Coronary artery (tissue), 2 donors: ENCODE measurements at regions not wholly inside any gene's neighbourhood (a gene's known extent, or its start where the extent isn't known, plus 50 kb on each side); places are given as distances from the start of the nearest gene placed in this dataset.

Experiments
- DNase-seq: peaks from one replicate; pipeline ENCODE4 v3.0.0-alpha.2; 2017; ENCODE audit warnings: low spot score
- H3K27ac ChIP-seq, 2 donors: fragments of 200-600 bp; sonication (generic); one replicate each; pipeline ENCODE4 v1.5.1; 2016 to 2019
- H3K4me3 ChIP-seq: fragments of 200-600 bp; sonication (generic); 2 replicates; pipeline ENCODE4 v1.5.1; 2016; ENCODE audit warnings: mild to moderate bottlenecking, moderate library complexity
- TF ChIP-seq, protein P1 (sequence below): fragments of 200-600 bp; sonication (generic); IDR thresholded peaks from one replicate; pipeline ENCODE4 v1.5.1; 2019; ENCODE audit warnings: antibody characterized with exemption

DNA sequence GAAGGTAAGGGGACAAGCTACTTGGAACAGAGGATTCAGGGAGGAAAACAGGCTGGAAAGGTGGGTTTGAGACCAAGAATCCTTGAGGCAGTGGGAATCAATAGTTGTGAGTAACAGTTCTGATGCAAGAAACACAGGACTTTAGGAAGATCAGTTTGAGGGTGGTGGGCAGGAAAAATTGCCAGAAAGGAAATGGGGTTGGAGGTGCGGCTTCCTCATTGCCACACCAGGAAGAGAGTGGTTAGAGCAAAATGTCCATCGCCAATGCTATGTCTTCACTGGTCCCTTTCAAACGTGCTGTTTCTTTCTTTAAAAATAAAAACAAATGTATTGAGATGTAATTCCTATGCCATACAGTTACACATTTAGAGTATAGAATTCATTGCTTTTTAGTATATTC, 57.1 kb upstream of the NOCT start:
- Histone ChIP-seq H3K4me3 (no peak overlapping the region), H3K27ac (no peak overlapping the region)
- DNase-seq: no peak
- TF ChIP-seq, protein P1, sequence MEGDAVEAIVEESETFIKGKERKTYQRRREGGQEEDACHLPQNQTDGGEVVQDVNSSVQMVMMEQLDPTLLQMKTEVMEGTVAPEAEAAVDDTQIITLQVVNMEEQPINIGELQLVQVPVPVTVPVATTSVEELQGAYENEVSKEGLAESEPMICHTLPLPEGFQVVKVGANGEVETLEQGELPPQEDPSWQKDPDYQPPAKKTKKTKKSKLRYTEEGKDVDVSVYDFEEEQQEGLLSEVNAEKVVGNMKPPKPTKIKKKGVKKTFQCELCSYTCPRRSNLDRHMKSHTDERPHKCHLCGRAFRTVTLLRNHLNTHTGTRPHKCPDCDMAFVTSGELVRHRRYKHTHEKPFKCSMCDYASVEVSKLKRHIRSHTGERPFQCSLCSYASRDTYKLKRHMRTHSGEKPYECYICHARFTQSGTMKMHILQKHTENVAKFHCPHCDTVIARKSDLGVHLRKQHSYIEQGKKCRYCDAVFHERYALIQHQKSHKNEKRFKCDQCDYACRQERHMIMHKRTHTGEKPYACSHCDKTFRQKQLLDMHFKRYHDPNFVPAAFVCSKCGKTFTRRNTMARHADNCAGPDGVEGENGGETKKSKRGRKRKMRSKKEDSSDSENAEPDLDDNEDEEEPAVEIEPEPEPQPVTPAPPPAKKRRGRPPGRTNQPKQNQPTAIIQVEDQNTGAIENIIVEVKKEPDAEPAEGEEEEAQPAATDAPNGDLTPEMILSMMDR: no peak

DNA sequence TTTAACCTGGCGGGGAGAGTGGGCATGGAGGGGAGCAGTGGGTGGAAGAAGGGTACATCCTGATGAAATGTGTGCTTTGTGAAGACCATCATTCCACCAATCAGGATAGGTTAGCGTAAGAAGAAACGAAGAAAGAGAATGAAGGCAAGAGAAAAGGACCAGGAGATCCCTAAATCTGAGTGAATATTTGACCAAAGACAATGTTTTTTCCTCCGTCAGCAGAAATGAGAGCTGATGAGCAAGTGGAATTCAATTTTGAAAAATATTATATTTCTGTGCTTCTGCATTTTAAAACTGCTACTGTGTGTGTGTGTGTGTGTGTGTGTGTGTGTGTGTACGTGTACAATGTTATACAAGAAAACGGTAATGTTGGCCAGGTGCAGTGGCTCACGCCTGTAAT, 58.3 kb upstream of the NOCT start:
- TF ChIP-seq, protein P1: no peak
- no peak for DNase-seq
- H3K4me3 ChIP-seq: no peak overlapping the region

DNA sequence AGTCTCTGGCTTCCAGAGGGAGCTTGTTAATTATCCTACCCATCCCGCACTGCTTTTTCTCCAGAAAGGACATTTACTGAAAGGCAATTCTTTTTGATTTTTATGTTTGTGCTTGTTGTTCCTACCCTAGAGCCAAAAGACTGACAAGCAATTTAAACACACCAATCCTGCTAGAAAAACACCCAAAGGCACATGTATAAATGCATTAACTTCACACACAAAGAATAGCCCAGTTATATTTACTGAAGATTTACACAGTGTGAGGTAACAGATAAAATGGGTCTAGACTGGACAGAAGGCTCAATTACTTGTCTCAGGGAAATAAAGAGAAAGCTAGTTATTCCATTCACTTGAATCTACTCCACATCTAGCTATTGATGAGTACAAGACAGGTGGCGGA, 61.2 kb upstream of the NOCT start:
- H3K4me3 ChIP-seq: peak overlapping the region; percentile 18
- DNase-seq: no peak
- peak overlapping the region; percentile 51 to 71 for H3K27ac ChIP-seq
- TF ChIP-seq, protein P1: no peak

More for the DNA sequence above, 58.3 kb upstream of the NOCT start:
- no peak overlapping the region for H3K27ac ChIP-seq

GRCh38 chr4:138953961-138954371, 61.6 kb upstream of the NOCT start:
- H3K4me3 ChIP-seq: peak overlapping the region; percentile 18
- peak overlapping the region; percentile 51 to 71 for H3K27ac ChIP-seq
- DNase-seq: no peak
- TF ChIP-seq, protein P1: no peak

DNA sequence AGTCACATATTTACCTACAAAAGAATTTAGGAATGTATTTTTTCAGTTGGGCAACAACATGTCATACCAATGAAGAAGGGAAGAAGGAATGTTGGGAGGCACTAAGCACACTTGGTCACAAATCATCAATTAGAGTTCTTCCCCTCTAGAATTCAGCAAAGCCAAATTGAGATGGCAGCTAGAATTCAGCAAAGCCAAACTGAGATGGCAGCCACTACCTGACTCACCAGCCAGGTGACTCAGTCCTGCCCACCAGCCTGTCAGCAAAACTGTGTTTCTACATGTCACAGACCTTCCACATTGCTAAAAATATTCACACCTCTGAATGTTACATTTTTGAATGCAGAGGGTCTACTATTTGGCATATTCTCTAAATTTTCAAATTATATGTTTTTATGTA, 63.2 kb upstream of the NOCT start:
- Histone ChIP-seq H3K27ac (no peak overlapping the region), H3K4me3 (no peak overlapping the region)
- TF ChIP-seq, protein P1: no peak
- no peak for DNase-seq

- TF ChIP-seq, protein P1: no peak
- Histone ChIP-seq H3K27ac (no peak overlapping the region), H3K4me3 (no peak overlapping the region)
- no peak for DNase-seq
Observed at GRCh38 chr4:138951764-138952163, 63.8 kb upstream of the NOCT start.

DNA sequence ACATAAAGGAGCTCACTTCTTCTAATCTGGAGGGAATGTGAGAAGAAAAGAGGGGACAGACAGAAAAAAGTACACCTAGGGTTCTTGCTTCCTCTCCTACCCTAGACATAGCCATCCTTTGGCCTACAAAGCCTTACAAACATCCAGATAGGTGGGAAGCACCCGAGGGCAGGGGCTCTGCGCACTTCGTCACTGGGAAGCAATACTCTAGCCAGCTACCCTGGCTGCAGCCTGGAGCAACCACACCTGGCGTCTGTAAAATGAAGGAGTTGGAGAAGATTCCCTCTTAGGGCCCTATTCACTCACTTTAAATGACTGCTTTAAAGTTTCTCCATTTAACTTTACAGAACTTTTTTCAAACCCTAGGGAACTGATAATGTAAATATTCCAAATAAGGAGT, 65.7 kb upstream of the NOCT start:
- H3K27ac ChIP-seq: no peak overlapping the region
- DNase-seq: no peak
- no peak overlapping the region for H3K4me3 ChIP-seq
- TF ChIP-seq, protein P1: no peak
